ENCODE measurements at regions not wholly inside any gene's neighbourhood (a gene's known extent, or its start where the extent isn't known, plus 50 kb on each side); places are given as distances from the start of the nearest gene placed in this dataset.

- TF ChIP-seq CTCF (IDR thresholded peaks at IDR 0.05) (no peak), EZH2 (IDR thresholded peaks at IDR 0.05) (no peak), EZH2phosphoT487 (IDR thresholded peaks at IDR 0.05) (no peak)
Observed at GRCh38 chr2:4518596-4518995, 815.2 kb downstream of the DCDC2C start.

All from neural progenitor cell (in vitro differentiated cells).